PC-9 (cell line): ENCODE measurements at regions not wholly inside any gene's neighbourhood (a gene's known extent, or its start where the extent isn't known, plus 50 kb on each side); places are given as distances from the start of the nearest gene placed in this dataset.

Source experiments
- CTCF ChIP-seq: fragments of 200-600 bp; sonication (generic); conservative IDR thresholded peaks from 2 replicates; pipeline ENCODE4 v1.6.1; 2017; ENCODE audit warnings: mixed run types, antibody characterized with exemption, mild to moderate bottlenecking, moderate library complexity
- EZH2 ChIP-seq: fragments of 200-600 bp; sonication (generic); IDR thresholded peaks from 2 replicates; pipeline ENCODE4 v1.8.0; 2017; ENCODE audit warnings: antibody characterized with exemption, low read depth

GRCh38 chr12:124491310-124491709 lies 76.1 kb downstream of the NCOR2 start:
- TF ChIP-seq EZH2 (no peak), CTCF (no peak)
